ENCODE measurements at regions not wholly inside any gene's neighbourhood (a gene's known extent, or its start where the extent isn't known, plus 50 kb on each side); places are given as distances from the start of the nearest gene placed in this dataset.
A peak's percentile ranks its signal among the peaks of the same experiment; 100 is the strongest.

DNA sequence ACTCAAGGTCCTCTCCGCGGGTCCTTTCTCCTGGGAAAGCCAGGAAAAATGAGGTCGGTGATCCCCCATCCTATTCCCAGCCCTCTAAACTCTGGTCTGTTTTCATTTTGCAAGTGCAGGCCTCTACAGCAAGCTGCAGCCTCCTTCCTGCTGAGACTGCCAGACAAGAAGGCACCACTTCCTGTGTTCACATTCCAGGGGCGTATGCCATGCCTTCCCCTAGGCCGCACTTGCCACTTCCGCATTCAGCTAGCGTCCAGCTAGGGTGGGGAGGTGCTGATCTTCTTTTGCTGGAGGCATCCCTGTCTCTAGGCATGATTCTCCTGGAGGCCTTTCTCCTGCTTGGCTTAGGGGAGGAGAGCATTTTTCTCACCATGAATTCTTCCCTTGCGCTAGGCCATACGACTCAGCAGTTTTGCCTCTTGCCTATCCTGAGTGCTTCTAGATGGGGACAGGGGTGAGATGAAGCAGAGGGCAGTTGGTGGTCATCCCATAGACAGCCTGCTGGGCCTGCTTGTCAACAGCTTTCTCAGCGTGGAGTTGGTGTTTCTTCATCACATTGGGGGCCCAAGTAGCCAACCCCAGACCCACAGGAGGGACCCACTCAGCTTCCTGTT, 328.9 kb downstream of the RPS24 start:
- DNase-seq (ENCODE audit: low spot score), result no peak

DNA sequence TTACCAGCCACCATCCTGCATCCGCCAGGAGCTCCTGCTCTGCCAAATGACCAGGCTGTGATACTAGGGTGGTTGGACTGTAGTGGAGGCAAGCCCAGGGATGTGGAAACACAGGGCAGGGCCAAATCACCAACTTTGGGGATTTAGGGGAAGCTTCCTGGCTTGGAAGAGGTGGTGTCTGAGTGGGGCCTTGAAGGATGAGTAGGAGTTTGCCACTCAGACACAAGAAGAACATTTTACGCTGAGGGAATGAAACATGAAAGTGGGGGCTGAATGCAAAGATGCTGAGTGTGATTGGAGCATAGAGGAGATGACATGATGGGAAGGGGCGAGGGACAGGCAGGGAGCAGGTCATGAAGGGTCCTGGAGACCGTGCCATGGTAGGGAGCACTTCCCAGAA, 329.5 kb downstream of the RPS24 start:
- no peak for DNase-seq (ENCODE audit: low spot score)
- H3K27ac Mint-ChIP-seq, result no peak overlapping the region
- peaks cover 25% of the 10 kb centered on the region for H3K4me1 Mint-ChIP-seq (ENCODE audit: low read depth)
- no peaks in the 10 kb centered on the region for H3K9me3 Mint-ChIP-seq
- no peak overlapping the region for H3K4me3 Mint-ChIP-seq
- H3K27me3 Mint-ChIP-seq (ENCODE audit: insufficient read depth), result peaks cover 10% of the 10 kb centered on the region
- no peaks in the 10 kb centered on the region for H3K36me3 Mint-ChIP-seq (ENCODE audit: low read depth)
- intact Hi-C loops (cut with micrococcal nuclease), result no loop called here

More for the DNA sequence above, 328.9 kb downstream of the RPS24 start:
- H3K27me3 Mint-ChIP-seq (ENCODE audit: insufficient read depth), result peaks cover 10% of the 10 kb centered on the region
- peaks cover 25% of the 10 kb centered on the region for H3K4me1 Mint-ChIP-seq (ENCODE audit: low read depth)
- no peaks in the 10 kb centered on the region for H3K36me3 Mint-ChIP-seq (ENCODE audit: low read depth)
- H3K4me3 Mint-ChIP-seq, result no peak overlapping the region
- intact Hi-C loops (cut with micrococcal nuclease), result no loop called here
- peak overlapping the region; percentile 68 for H3K27ac Mint-ChIP-seq
- no peaks in the 10 kb centered on the region for H3K9me3 Mint-ChIP-seq

GRCh38 chr10:78365694-78366093, 332.0 kb downstream of the RPS24 start:
- DNase-seq (ENCODE audit: low spot score), result no peak
- intact Hi-C loops (cut with micrococcal nuclease), result no loop called here
- no peak overlapping the region for H3K27ac Mint-ChIP-seq
- H3K36me3 Mint-ChIP-seq (ENCODE audit: low read depth), result no peaks in the 10 kb centered on the region
- H3K9me3 Mint-ChIP-seq, result no peaks in the 10 kb centered on the region
- H3K4me1 Mint-ChIP-seq (ENCODE audit: low read depth), result peaks cover 21% of the 10 kb centered on the region
- H3K4me3 Mint-ChIP-seq, result no peak overlapping the region
- peaks cover 8% of the 10 kb centered on the region for H3K27me3 Mint-ChIP-seq (ENCODE audit: insufficient read depth)

DNA sequence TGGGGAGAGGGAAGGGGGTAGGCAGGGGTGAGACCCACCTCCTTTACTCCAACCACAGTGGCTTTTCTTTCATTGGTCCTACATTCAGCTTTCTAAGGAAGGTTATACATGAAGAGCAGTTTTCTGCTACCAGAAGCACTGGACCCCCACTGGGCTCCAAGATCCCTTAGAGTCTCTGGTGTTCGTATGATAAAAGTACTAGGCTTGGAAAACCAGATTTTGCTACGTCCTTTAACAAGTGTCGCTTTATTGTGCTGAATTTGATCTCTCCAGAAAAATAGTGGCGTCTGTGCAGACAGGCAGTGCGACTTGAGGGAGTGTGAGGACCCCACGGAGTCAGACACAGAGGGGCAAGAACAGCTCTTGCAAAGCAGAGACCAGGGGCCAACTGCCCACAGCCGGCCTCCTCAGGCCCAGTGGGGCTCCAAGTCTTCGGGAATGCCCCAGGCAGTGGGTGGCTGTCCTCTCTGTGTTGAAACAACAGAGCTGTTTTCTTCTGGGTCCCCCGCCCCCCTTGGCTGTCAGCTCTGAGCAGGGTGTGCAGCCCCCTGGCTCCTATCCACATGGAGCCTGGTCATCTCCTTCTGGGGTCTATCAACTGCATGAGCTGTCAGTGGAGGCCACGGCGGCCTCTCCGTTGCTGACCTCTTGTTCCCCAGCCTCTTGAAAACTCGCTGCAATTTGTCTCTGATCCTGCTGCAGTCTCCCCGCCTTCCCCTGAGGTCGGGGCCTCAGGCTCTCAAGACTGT, 333.2 kb downstream of the RPS24 start:
- Mint-ChIP-seq H3K4me3 (no peak overlapping the region), H3K4me1 (ENCODE audit: low read depth) (peaks cover 9% of the 10 kb centered on the region), H3K27ac (no peak overlapping the region), H3K36me3 (ENCODE audit: low read depth) (no peaks in the 10 kb centered on the region), H3K9me3 (no peaks in the 10 kb centered on the region), H3K27me3 (ENCODE audit: insufficient read depth) (peaks cover 10% of the 10 kb centered on the region)
- DNase-seq (ENCODE audit: low spot score), result no peak
- intact Hi-C loops (cut with micrococcal nuclease), result no loop called here

- Mint-ChIP-seq H3K4me3 (no peak overlapping the region), H3K9me3 (no peaks in the 10 kb centered on the region), H3K27ac (no peak overlapping the region), H3K4me1 (ENCODE audit: low read depth) (peaks cover under 1% of the 10 kb centered on the region), H3K36me3 (ENCODE audit: low read depth) (no peaks in the 10 kb centered on the region), H3K27me3 (ENCODE audit: insufficient read depth) (peaks cover 10% of the 10 kb centered on the region)
- intact Hi-C loops (cut with micrococcal nuclease), result no loop called here
- no peak for DNase-seq (ENCODE audit: low spot score)
Observed at GRCh38 chr10:78367751-78368150, 334.1 kb downstream of the RPS24 start.

DNA sequence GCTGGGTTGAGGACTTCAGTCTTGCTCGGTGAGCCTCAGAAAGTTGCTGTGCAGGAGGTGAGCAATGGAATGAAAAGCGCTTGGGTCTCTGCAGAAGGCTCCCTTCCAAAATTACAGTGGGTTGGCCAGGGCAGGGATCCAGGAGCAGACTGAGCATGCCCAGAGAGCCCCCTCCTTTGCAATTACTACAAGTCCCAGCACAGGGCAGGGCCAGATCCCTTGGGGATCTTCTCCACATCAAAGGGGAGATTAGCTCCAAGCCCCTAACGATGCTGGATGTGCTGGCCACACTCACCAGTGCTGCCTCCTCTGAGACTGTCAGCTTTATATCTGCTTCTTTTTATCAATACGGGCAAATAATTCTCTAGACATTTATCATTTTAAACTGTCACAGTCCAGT, 337.5 kb downstream of the RPS24 start:
- Mint-ChIP-seq H3K27me3 (ENCODE audit: insufficient read depth) (peaks cover 5% of the 10 kb centered on the region), H3K9me3 (no peaks in the 10 kb centered on the region), H3K4me1 (ENCODE audit: low read depth) (no peaks in the 10 kb centered on the region), H3K36me3 (ENCODE audit: low read depth) (no peaks in the 10 kb centered on the region), H3K4me3 (no peak overlapping the region), H3K27ac (no peak overlapping the region)
- no peak for DNase-seq (ENCODE audit: low spot score)
- intact Hi-C loops (cut with micrococcal nuclease), result no loop called here

GRCh38 chr10:78372806-78373205, 339.1 kb downstream of the RPS24 start:
- no peak for DNase-seq (ENCODE audit: low spot score)
- Mint-ChIP-seq H3K27ac (no peak overlapping the region), H3K27me3 (ENCODE audit: insufficient read depth) (peaks cover 4% of the 10 kb centered on the region), H3K4me1 (ENCODE audit: low read depth) (no peaks in the 10 kb centered on the region), H3K36me3 (ENCODE audit: low read depth) (no peaks in the 10 kb centered on the region), H3K4me3 (no peak overlapping the region), H3K9me3 (no peaks in the 10 kb centered on the region)
- intact Hi-C loops (cut with micrococcal nuclease), result no loop called here

DNA sequence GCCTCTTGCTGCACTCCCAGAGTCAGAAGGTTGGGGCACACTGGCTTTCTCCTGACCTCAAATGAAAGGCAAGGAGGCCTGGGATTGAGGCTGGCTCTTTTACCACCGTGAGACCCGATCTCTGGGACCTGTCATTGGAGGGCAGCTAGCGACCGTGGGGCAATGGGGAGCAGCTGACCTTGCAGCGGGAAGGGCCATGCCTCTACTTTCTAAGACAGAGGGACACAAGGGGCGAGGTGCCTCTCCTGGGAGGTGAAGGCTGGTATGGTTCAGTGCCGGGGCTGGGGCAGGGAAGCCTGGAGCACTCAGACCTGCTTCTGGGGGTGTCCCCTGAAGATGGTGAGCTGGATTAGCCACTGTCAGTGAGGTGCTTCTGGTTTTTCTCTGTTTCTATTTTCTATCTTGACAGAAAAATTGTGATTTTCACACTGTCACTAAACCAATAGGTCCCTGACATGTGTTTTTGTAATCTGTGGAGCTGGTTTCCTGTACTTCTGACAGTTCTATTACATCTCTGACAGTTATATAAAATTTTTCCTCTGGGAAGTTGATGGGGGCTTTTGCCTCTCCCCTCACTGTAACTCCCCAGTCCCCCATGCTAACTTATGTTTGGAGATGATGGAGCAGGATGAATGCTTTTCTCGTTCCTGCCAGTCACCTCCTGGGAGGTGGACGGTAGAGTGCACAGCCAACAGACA, 340.8 kb downstream of the RPS24 start:
- DNase-seq (ENCODE audit: low spot score), result no peak
- intact Hi-C loops (cut with micrococcal nuclease), result no loop called here
- Mint-ChIP-seq H3K36me3 (ENCODE audit: low read depth) (no peaks in the 10 kb centered on the region), H3K4me3 (no peak overlapping the region), H3K27ac (no peak overlapping the region), H3K4me1 (ENCODE audit: low read depth) (no peaks in the 10 kb centered on the region), H3K9me3 (no peaks in the 10 kb centered on the region), H3K27me3 (ENCODE audit: insufficient read depth) (peaks cover 6% of the 10 kb centered on the region)

DNA sequence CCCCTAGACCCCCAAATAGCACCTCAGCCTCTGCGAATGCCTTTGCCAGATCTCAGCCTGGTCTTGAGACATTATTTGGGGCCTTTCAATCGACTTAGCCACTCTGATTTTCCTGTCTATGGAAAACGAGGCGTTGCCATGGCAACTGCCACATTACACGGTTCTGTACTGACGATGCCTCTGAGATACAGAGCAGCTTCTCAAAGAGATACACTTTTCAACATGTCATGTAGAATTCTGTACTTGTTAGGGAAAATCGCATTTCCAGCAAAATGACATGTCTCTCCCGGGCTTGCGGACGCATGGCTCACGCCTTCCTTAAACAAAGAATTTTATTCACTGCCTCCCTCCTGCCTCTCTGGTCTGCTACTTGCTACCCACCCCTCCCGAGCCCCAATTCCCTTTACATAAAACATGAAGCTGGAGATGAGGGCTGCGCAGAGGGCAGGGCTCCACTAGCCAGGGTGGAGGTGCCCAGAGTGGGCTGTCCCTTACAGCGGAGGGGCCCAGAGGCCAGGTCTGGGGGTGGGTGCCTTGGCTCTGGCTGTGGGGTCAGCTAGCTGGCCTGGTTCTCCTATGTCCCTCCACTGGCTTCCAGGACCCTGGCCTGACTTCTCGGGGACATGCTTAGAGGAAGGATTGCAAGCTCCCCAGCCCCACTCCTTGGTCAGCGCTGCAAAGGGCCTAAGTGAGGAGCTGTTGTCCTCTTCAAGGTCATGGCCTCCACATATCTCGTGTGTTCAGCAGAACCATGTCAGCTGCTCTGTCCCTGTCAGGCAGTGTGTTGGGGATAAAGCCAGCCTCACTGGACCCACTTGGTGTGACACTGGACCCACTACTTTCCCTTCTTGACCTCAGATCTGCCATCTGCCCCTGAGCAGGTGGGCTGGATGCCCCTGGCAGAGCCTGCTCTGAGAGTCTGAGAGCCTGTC, 342.5 kb downstream of the RPS24 start:
- DNase-seq (ENCODE audit: low spot score), result no peak
- Mint-ChIP-seq H3K27ac (no peak overlapping the region), H3K4me1 (ENCODE audit: low read depth) (no peaks in the 10 kb centered on the region), H3K36me3 (ENCODE audit: low read depth) (no peaks in the 10 kb centered on the region), H3K4me3 (no peak overlapping the region), H3K9me3 (no peaks in the 10 kb centered on the region), H3K27me3 (ENCODE audit: insufficient read depth) (peaks cover 3% of the 10 kb centered on the region)
- intact Hi-C loops (cut with micrococcal nuclease), result no loop called here

- intact Hi-C loops (cut with micrococcal nuclease), result no loop called here
- H3K27ac Mint-ChIP-seq, result no peak overlapping the region
- no peak overlapping the region for H3K4me3 Mint-ChIP-seq
- no peaks in the 10 kb centered on the region for H3K4me1 Mint-ChIP-seq (ENCODE audit: low read depth)
- H3K27me3 Mint-ChIP-seq (ENCODE audit: insufficient read depth), result peaks cover 3% of the 10 kb centered on the region
- H3K9me3 Mint-ChIP-seq, result no peaks in the 10 kb centered on the region
- no peak for DNase-seq (ENCODE audit: low spot score)
- no peaks in the 10 kb centered on the region for H3K36me3 Mint-ChIP-seq (ENCODE audit: low read depth)
Observed at GRCh38 chr10:78377356-78377755, 343.7 kb downstream of the RPS24 start.

DNA sequence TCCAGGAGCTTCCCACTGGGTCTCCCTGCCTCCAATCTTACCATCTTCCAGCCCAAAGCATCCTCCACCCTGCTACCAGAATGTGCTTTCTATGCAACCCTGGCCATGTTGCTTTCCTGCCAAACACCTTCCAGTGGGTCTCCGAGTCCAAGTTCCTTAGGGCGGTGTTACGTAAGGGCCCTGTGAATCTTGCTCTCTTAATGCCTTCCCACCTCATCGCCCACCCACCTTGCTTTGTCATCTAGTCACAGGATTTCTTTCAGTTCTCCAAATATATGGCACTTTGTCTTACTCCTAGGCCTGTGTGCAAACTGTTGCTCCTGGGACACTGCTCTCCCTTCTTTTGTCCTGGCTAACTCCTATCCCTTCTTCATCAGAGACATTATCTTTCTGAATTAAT, 344.5 kb downstream of the RPS24 start:
- Mint-ChIP-seq H3K4me3 (no peak overlapping the region), H3K27me3 (ENCODE audit: insufficient read depth) (peaks cover 3% of the 10 kb centered on the region), H3K4me1 (ENCODE audit: low read depth) (no peaks in the 10 kb centered on the region), H3K27ac (no peak overlapping the region), H3K36me3 (ENCODE audit: low read depth) (no peaks in the 10 kb centered on the region), H3K9me3 (no peaks in the 10 kb centered on the region)
- no peak for DNase-seq (ENCODE audit: low spot score)
- intact Hi-C loops (cut with micrococcal nuclease), result no loop called here

DNA sequence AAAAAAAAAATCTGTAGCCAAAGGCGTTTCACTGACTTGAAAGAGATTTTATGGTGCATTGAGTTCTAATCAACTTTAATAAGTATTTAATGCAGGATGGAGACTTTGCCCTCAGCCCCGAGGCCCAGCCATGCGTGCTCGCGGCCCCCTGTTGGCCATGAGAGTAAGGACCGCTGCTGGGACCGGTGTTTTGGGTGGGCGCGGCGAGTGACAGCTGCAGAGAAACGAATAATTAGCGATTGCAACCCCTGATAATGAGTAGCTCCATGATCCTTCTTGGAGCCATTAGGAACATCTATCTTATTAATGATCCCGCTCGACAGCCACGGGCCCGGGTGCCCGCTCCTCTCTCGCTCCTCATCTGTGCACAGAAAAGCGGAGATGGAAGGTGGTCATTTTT, 347.4 kb downstream of the RPS24 start:
- Mint-ChIP-seq H3K9me3 (no peaks in the 10 kb centered on the region), H3K36me3 (ENCODE audit: low read depth) (no peaks in the 10 kb centered on the region), H3K4me1 (ENCODE audit: low read depth) (no peaks in the 10 kb centered on the region), H3K4me3 (no peak overlapping the region), H3K27ac (no peak overlapping the region), H3K27me3 (ENCODE audit: insufficient read depth) (peaks cover 7% of the 10 kb centered on the region)
- DNase-seq (ENCODE audit: low spot score), result no peak
- intact Hi-C loops (cut with micrococcal nuclease), result no loop called here

All from activated T-helper 1 cell treated with anti-CD3 and anti-CD28 coated beads, Interleukin-12 subunit alpha, Interleukin-12 subunit beta, Interleukin-2, Interleukin-4 antibody, amounts not matched to agents 30 ng/mL and 10 ng/mL and 1 ng/mL, durations not matched to agents 14 hours and 24 hours and 36 hours (primary cell).